ENCODE measurements at regions not wholly inside any gene's neighbourhood (a gene's known extent, or its start where the extent isn't known, plus 50 kb on each side); places are given as distances from the start of the nearest gene placed in this dataset.

GRCh38 chr14:54109521-54110120 lies 153.0 kb upstream of the BMP4 start:
- TF ChIP-seq CTCF (IDR thresholded peaks at IDR 0.05) = no peak
- no peak for TF ChIP-seq POLR2A (IDR thresholded peaks at IDR 0.05)

Measured in right lobe of liver (tissue), 4 donors.